CD4-positive, alpha-beta T cell treated with Interferon gamma for 1 hour (primary cell): ENCODE measurements at regions not wholly inside any gene's neighbourhood (a gene's known extent, or its start where the extent isn't known, plus 50 kb on each side); places are given as distances from the start of the nearest gene placed in this dataset.
"Not testable (repeated sequence)": the region's sequence is repeated elsewhere in the genome, so short reads cannot be mapped to it uniquely, and the experiment has no call there.

Source experiments
- DNase-seq: peaks from one replicate; pipeline ENCODE4 v3.0.0-alpha.2; 2020

DNA sequence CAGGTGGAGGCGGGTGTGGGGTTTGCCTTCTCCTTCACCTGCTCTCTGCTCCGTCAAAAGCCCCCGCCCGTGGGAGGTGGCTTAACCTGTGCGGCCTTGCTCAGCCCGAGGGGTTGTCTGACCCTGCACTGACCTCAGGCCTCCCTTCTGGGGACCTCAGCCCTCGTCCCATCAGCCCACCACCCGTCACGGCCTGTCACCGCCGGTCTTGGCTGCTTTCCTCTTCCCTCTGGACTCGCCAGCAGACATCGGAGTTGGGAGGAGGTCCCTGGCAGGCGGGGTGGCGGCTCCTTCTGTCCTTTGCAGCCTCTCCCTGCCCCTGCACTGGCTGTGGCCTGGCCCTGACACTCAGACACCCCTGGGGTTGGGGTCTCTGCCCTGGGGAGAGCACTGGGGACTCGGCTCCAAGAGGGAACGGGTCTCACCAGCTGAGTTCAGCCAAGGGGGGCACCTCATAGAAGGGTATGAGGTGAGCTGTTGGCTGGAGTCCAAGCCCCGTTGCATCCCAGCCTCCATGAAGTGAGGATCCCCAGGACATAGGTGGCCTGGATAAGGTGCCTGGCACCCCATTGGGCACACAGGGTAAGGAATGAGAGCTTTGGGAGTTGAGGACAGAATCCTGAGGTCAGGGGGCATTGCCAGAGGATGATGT is 999.6 kb downstream of the BRD1 start:
- DNase-seq = no peak

GRCh38 chr22:48827268-48827846 is 1000.3 kb downstream of the BRD1 start:
- DNase-seq = no peak

- no peak for DNase-seq
Measured at GRCh38 chr22:48826546-48826945, 1001.1 kb downstream of the BRD1 start.

DNA sequence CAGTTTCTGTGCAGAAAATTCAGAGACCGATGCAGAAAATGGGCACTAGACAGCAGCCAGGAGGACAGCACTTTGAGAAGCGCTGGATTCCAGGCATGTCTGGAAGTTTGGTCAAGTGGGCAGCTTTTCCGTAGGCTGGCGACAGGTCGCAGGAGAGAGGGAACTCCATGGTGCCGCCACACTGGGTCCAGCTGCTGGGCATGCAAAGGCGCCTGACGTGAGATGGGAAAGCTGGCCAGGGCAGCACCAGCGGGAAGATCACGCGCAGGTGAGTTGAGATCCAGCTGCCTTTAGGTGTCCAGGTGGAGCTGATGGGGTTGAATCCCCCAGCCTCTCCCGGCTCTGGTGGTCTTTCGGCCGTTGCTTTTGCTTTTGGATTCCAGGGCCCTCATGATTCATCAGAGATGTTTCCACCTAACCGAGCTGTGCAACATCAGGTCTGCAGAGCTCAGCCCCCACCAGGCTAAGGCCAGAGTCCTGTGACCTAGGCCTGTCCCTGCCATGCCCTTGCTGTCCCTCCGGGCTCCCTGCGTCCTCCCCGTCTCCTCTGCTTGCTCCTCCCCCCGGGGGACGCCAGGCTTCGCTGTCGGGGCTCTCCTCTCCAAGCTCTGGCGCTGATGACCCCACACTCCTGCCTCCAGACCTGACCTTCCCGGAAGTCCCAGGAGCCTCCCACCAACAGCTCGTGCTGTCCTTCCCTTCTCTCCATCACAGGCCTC is 1001.7 kb downstream of the BRD1 start:
- DNase-seq = no peak

- DNase-seq = no peak
Measured at GRCh38 chr22:48824712-48825651, 1002.7 kb downstream of the BRD1 start.

DNA sequence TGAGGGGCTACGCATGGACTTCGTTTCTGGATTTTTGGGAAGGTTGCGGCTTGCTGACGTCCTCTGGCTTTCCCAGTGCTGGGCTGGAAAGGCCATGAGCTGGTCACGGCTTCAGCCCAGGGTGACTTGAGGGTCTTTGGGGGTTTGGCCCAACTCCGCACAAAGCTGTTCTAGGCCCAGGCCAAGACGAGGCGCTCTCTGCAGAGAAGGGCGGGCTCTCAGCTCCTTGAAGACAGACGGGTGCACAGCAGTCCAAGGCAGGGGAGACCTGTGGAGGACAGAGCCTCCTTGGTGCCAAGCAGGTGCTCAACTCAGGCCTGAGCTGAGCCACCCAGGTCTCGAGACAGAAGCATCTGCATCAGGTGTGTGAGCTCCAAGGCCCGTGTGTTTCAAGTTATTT is 1003.7 kb downstream of the BRD1 start:
- DNase-seq = no peak

GRCh38 chr22:48822278-48823233 is 1005.1 kb downstream of the BRD1 start:
- no peak for DNase-seq

DNA sequence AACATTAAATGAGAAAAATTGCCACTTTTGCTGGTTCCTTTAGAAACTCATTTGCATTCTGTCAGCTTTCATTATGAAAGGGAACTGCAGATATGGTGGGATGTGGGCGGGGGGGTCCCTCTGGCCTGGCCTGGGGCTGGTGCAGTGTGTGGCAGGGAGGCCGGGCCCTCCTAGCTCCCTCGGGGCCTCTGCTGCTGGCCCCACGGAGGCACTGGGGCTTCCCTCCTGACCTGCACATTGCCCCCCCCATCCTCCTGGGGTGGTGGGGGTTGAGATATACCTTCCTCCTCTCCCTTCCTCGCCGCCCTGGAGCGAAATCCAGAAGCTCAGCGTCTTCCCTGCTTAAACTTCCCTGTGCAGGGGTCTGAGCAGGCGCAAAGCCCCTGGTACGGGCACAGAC is 1005.9 kb downstream of the BRD1 start:
- no peak for DNase-seq

DNA sequence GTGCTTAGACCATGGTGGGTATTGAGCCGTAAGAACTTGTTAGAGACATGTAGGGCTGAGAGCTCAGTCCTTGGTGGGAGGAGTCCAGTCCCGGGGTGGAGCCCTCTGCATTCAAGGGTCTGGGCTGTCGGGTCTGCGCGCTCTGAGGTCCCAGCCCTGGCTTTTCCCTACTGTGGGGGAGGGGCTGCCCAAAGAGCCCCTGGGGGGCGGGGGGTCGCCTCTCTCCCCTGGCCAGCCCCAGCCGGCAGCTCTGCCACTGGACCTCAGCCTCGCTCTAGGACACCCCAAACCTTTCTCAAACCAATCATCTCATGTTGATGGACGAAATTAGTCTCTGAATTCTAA is 1006.4 kb downstream of the BRD1 start:
- no peak for DNase-seq

- no peak for DNase-seq
Measured at GRCh38 chr22:48820481-48821345, 1007.0 kb downstream of the BRD1 start.

GRCh38 chr22:48819961-48820360 is 1007.7 kb downstream of the BRD1 start:
- DNase-seq = no peak

- no peak for DNase-seq
Measured at GRCh38 chr22:48819232-48819631, 1008.4 kb downstream of the BRD1 start.

GRCh38 chr22:48817491-48817890 is 1010.2 kb downstream of the BRD1 start:
- DNase-seq = not testable (repeated sequence)

GRCh38 chr22:48811885-48812284 is 1015.8 kb downstream of the BRD1 start:
- no peak for DNase-seq

DNA sequence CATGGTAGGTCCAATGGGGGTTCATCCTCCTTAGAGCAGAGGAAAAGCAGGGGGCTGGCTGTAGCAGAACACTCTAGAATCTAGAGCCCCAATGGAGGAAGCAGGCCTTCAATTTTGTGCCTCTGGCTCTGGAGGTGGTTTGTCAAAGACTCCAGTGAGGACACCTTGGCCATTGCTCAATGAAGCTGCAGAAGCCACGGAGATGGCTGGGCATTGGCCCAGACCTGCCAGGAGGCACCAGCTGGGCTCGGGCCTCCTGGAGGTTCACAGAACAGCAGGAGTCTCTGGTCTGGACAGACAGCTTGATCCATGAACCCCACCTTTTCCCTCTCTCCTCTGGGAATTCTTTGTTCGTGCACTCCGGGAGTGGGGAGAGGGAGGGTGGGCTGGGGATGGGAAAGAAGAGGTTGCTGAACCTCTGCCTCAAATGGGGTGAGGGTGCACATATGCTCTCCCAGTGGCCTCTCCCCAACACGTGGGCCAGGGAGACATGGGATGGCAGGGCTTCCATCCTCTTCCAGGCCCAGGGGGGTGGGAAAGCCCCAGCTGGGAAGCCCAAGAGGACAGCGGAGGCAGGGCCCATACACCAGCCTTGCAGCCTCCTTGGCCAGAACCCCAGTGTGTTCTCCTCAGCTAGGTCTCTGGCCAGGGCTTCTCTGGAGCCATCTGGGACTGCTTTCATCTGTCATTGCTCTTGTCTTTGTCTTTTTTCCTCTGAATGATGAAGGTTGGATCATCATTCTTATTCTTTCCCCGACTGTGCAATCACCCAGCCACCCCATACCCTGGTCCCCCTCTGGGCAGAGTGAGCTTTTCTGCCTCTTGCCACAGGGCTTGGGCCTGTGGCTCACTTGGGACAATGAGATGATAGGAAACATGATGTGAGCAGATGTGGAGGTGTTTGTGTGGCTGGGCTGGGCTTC is 1019.4 kb downstream of the BRD1 start:
- DNase-seq = no peak

DNA sequence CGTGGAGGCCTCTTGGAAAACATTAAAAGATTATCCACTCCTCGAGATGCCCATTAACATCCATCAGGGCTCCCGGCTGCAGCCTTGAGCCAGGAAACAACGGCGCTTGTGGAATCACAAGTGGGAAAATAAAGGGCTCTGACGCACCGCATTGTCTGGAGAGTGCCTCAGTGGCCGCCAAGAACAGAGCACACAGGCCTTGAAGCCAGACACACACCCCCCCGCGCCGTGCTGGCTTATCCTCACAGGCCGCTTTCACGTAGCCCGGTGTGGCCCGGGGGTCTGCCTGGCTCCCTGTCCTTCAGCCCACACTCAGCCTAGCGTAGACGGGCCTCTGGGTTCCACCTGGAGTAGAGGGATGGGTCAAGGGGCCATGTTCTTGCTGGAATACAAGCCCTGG is 1020.5 kb downstream of the BRD1 start:
- DNase-seq = no peak

DNA sequence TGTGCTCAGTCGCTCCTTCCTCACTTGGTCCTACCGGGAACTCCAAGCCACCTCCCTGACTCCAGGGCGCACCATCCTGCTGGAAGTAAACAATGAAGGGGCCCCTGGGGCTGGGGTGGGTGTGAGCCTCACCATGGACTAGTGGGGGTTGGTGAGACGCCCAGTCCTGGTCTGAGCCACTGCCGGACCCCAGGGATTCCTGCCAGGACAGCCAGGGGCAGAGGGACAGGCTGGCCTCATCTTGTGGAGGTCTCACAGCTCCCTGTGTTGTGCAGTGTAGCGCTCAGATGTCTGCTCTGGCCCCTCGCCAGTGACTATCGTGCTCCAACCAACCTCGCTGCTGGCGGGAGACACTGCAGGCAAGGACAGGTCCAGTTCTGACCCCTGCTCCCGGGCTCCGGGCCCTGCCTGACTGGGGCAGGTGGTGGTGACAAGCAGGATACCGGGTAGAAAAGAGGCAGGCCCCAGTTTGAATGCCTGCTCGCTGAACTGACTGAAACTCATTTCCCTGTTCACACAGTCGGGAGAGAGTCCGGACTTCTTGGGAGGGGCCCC is 1021.4 kb downstream of the BRD1 start:
- DNase-seq = no peak

- DNase-seq = no peak
Measured at GRCh38 chr22:48805516-48805915, 1022.2 kb downstream of the BRD1 start.

GRCh38 chr22:48804811-48805301 is 1022.8 kb downstream of the BRD1 start:
- no peak for DNase-seq
